Heart left ventricle (tissue), 13 donors: ENCODE measurements at regions not wholly inside any gene's neighbourhood (a gene's known extent, or its start where the extent isn't known, plus 50 kb on each side); places are given as distances from the start of the nearest gene placed in this dataset.
"Not testable (repeated sequence)": the region's sequence is repeated elsewhere in the genome, so short reads cannot be mapped to it uniquely, and the experiment has no call there.

Experiments
- POLR2A ChIP-seq, 2 donors: fragments of 450-650 bp; IDR thresholded peaks; one replicate each; pipeline ENCODE4 v1.6.1; 2017; ENCODE audit warnings: antibody characterized with exemption in 2 of 2, mild to moderate bottlenecking in 2 of 2, moderate library complexity in 2 of 2
- TF ChIP-seq, protein P1 (sequence below), 12 donors: fragments of 200-600 bp; sonication (generic) in 4 of 12; IDR thresholded peaks; one replicate each; pipeline versions ENCODE4 v1.5.0 to v1.8.0; 2018 to 2022; ENCODE audit warnings: antibody characterized with exemption in 12 of 12, mild to moderate bottlenecking in 5 of 12
- donor health status: ischemic (EF 13 %, LVEDD 7.1; RV severe dilation, severe dysfunction).
- donor health status: DM: no; HTN: yes; CAD: no.
- donor health status: DM: no; HTN: no; CAD: no.
- donor health status: ischemic (EF 25% LVEDD 6.9; RV normal size, moderate dysfunction).
- donor health status: ischemic (EF 25% LVEDD 5.7; RV mildly dilated, moderate dysfunction).
- donor health status: ischemic (EF 35%, LVEDD 5.7; RV mildly dilated, moderate dysfunction).
- donor health status: nonischemic (EF 11% LVEDD 7.7; RV severe dilation, severe dysfunction).
- donor health status: DM: yes; HTN: yes; CAD: no.
- donor health status: PGD.
- donor health status: ischemic (EF 29% LVEDD 5.4; RV normal size, mild dysfunction).
- donor health status: nonischemic (EF 23%, LVEDD 6.1; RV moderate dilation, normal function).

- TF ChIP-seq, protein P1, sequence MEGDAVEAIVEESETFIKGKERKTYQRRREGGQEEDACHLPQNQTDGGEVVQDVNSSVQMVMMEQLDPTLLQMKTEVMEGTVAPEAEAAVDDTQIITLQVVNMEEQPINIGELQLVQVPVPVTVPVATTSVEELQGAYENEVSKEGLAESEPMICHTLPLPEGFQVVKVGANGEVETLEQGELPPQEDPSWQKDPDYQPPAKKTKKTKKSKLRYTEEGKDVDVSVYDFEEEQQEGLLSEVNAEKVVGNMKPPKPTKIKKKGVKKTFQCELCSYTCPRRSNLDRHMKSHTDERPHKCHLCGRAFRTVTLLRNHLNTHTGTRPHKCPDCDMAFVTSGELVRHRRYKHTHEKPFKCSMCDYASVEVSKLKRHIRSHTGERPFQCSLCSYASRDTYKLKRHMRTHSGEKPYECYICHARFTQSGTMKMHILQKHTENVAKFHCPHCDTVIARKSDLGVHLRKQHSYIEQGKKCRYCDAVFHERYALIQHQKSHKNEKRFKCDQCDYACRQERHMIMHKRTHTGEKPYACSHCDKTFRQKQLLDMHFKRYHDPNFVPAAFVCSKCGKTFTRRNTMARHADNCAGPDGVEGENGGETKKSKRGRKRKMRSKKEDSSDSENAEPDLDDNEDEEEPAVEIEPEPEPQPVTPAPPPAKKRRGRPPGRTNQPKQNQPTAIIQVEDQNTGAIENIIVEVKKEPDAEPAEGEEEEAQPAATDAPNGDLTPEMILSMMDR (IDR thresholded peaks at IDR 0.05), result not testable (repeated sequence)
- TF ChIP-seq POLR2A (IDR thresholded peaks at IDR 0.05), result not testable (repeated sequence)
Measured at GRCh38 chr10:47605791-47606773, 82.6 kb upstream of the AGAP9 start.
